BLaER1 (cell line): ENCODE measurements at regions not wholly inside any gene's neighbourhood (a gene's known extent, or its start where the extent isn't known, plus 50 kb on each side); places are given as distances from the start of the nearest gene placed in this dataset.

ENCODE experiments used
- H3K27ac ChIP-seq: shearing (Covaris generic); formaldehyde crosslinking; 2 replicates; pipeline ENCODE4 v1.8.1; 2022
- H3K27me3 ChIP-seq: shearing (Covaris generic); formaldehyde crosslinking; 2 replicates; pipeline ENCODE4 v1.8.1; 2022
- H3K36me3 ChIP-seq: shearing (Covaris generic); formaldehyde crosslinking; 2 replicates; pipeline ENCODE4 v1.8.1; 2022
- H3K4me1 ChIP-seq: shearing (Covaris generic); formaldehyde crosslinking; 2 replicates; pipeline ENCODE4 v1.8.1; 2022
- H3K4me2 ChIP-seq: shearing (Covaris generic); formaldehyde crosslinking; 2 replicates; pipeline ENCODE4 v1.8.1; 2022
- H3K4me3 ChIP-seq: shearing (Covaris generic); formaldehyde crosslinking; 2 replicates; pipeline ENCODE4 v1.8.1; 2022
- H3K9ac ChIP-seq: shearing (Covaris generic); formaldehyde crosslinking; 2 replicates; pipeline ENCODE4 v1.8.1; 2022
- H3K9me3 ChIP-seq: shearing (Covaris generic); formaldehyde crosslinking; 2 replicates; pipeline ENCODE4 v1.8.1; 2022
- H4K20me1 ChIP-seq: shearing (Covaris generic); formaldehyde crosslinking; 2 replicates; pipeline ENCODE4 v1.8.1; 2022
- Cebpa-rat ChIP-seq: shearing (Covaris generic); IDR thresholded peaks from 2 replicates; pipeline ENCODE4 v1.8.1; 2022

- Histone ChIP-seq H4K20me1 (no peaks in the 10 kb centered on the region), H3K27ac (no peak overlapping the region), H3K27me3 (no peaks in the 10 kb centered on the region), H3K9me3 (no peaks in the 10 kb centered on the region), H3K9ac (no peak overlapping the region), H3K36me3 (no peaks in the 10 kb centered on the region), H3K4me2 (no peak overlapping the region), H3K4me3 (no peak overlapping the region), H3K4me1 (no peaks in the 10 kb centered on the region)
- TF ChIP-seq Cebpa-rat, result no peak
These were observed 332.8 kb upstream of the ERCC4 start for GRCh38 chr16:13587181-13587580.

- H3K4me1 ChIP-seq, result no peaks in the 10 kb centered on the region
- H3K36me3 ChIP-seq, result no peaks in the 10 kb centered on the region
- H3K27me3 ChIP-seq, result no peaks in the 10 kb centered on the region
- no peaks in the 10 kb centered on the region for H3K9me3 ChIP-seq
- H3K9ac ChIP-seq, result no peak overlapping the region
- TF ChIP-seq Cebpa-rat, result no peak
- no peak overlapping the region for H3K27ac ChIP-seq
- H4K20me1 ChIP-seq, result no peaks in the 10 kb centered on the region
- no peak overlapping the region for H3K4me2 ChIP-seq
- H3K4me3 ChIP-seq, result no peak overlapping the region
These were observed 325.1 kb upstream of the ERCC4 start for GRCh38 chr16:13594823-13595222.

- no peak overlapping the region for H3K9ac ChIP-seq
- H3K36me3 ChIP-seq, result no peaks in the 10 kb centered on the region
- no peak for TF ChIP-seq Cebpa-rat
- no peaks in the 10 kb centered on the region for H3K27me3 ChIP-seq
- H3K4me1 ChIP-seq, result no peaks in the 10 kb centered on the region
- H3K4me3 ChIP-seq, result no peak overlapping the region
- H3K4me2 ChIP-seq, result no peak overlapping the region
- H3K27ac ChIP-seq, result no peak overlapping the region
- H3K9me3 ChIP-seq, result peaks cover 15% of the 10 kb centered on the region
- H4K20me1 ChIP-seq, result no peaks in the 10 kb centered on the region
These were observed 313.1 kb upstream of the ERCC4 start for GRCh38 chr16:13606804-13607203.

GRCh38 chr16:13607289-13607688 lies 312.7 kb upstream of the ERCC4 start:
- peaks cover 15% of the 10 kb centered on the region for H3K9me3 ChIP-seq
- H3K9ac ChIP-seq, result no peak overlapping the region
- H3K27me3 ChIP-seq, result no peaks in the 10 kb centered on the region
- H3K4me2 ChIP-seq, result no peak overlapping the region
- TF ChIP-seq Cebpa-rat, result no peak
- H3K36me3 ChIP-seq, result no peaks in the 10 kb centered on the region
- no peak overlapping the region for H3K27ac ChIP-seq
- no peaks in the 10 kb centered on the region for H4K20me1 ChIP-seq
- no peak overlapping the region for H3K4me3 ChIP-seq
- no peaks in the 10 kb centered on the region for H3K4me1 ChIP-seq

GRCh38 chr16:13611596-13611995 lies 308.4 kb upstream of the ERCC4 start:
- no peaks in the 10 kb centered on the region for H3K4me1 ChIP-seq
- H3K4me3 ChIP-seq, result no peak overlapping the region
- no peaks in the 10 kb centered on the region for H3K27me3 ChIP-seq
- H3K36me3 ChIP-seq, result no peaks in the 10 kb centered on the region
- H4K20me1 ChIP-seq, result no peaks in the 10 kb centered on the region
- H3K9me3 ChIP-seq, result peaks cover 9% of the 10 kb centered on the region; the same call in 1 of the 2 replicates
- no peak overlapping the region for H3K9ac ChIP-seq
- no peak for TF ChIP-seq Cebpa-rat
- no peak overlapping the region for H3K4me2 ChIP-seq
- no peak overlapping the region for H3K27ac ChIP-seq

- Histone ChIP-seq H3K9me3 (no peaks in the 10 kb centered on the region), H3K4me1 (no peaks in the 10 kb centered on the region)
- no peak for TF ChIP-seq Cebpa-rat
These were observed 307.3 kb upstream of the ERCC4 start for GRCh38 chr16:13612623-13613022.

GRCh38 chr16:13613165-13613564 lies 306.8 kb upstream of the ERCC4 start:
- Histone ChIP-seq H3K27ac (no peak overlapping the region), H3K36me3 (no peaks in the 10 kb centered on the region), H3K4me2 (no peak overlapping the region), H3K4me1 (no peaks in the 10 kb centered on the region), H3K4me3 (no peak overlapping the region), H3K9me3 (no peaks in the 10 kb centered on the region), H3K27me3 (no peaks in the 10 kb centered on the region), H4K20me1 (no peaks in the 10 kb centered on the region), H3K9ac (no peak overlapping the region)
- no peak for TF ChIP-seq Cebpa-rat

More at GRCh38 chr16:13612623-13613022, 307.3 kb upstream of the ERCC4 start:
- H3K36me3 ChIP-seq, result no peaks in the 10 kb centered on the region
- H3K27ac ChIP-seq, result no peak overlapping the region
- H3K27me3 ChIP-seq, result no peaks in the 10 kb centered on the region
- no peak overlapping the region for H3K9ac ChIP-seq
- no peaks in the 10 kb centered on the region for H4K20me1 ChIP-seq
- no peak overlapping the region for H3K4me3 ChIP-seq
- no peak overlapping the region for H3K4me2 ChIP-seq

- H3K4me3 ChIP-seq, result no peak overlapping the region
- no peaks in the 10 kb centered on the region for H3K27me3 ChIP-seq
- no peak overlapping the region for H3K4me2 ChIP-seq
- H4K20me1 ChIP-seq, result no peaks in the 10 kb centered on the region
- no peak overlapping the region for H3K9ac ChIP-seq
- H3K9me3 ChIP-seq, result no peaks in the 10 kb centered on the region
- no peak overlapping the region for H3K27ac ChIP-seq
- no peak for TF ChIP-seq Cebpa-rat
- H3K36me3 ChIP-seq, result no peaks in the 10 kb centered on the region
- H3K4me1 ChIP-seq, result no peaks in the 10 kb centered on the region
These were observed 298.3 kb upstream of the ERCC4 start for GRCh38 chr16:13621639-13622038.

GRCh38 chr16:13628156-13628555 lies 291.8 kb upstream of the ERCC4 start:
- H3K9ac ChIP-seq, result no peak overlapping the region
- H3K4me3 ChIP-seq, result no peak overlapping the region
- no peaks in the 10 kb centered on the region for H3K4me1 ChIP-seq
- no peak overlapping the region for H3K27ac ChIP-seq
- H4K20me1 ChIP-seq, result no peaks in the 10 kb centered on the region
- no peaks in the 10 kb centered on the region for H3K9me3 ChIP-seq
- no peaks in the 10 kb centered on the region for H3K36me3 ChIP-seq
- no peaks in the 10 kb centered on the region for H3K27me3 ChIP-seq
- TF ChIP-seq Cebpa-rat, result no peak
- H3K4me2 ChIP-seq, result no peak overlapping the region

- Histone ChIP-seq H3K9me3 (no peaks in the 10 kb centered on the region), H3K4me1 (0 out of 2 replicates have a peak, but pooled peaks cover under 1% of the 10 kb centered on the region), H3K27ac (no peak overlapping the region), H3K27me3 (no peaks in the 10 kb centered on the region), H3K36me3 (no peaks in the 10 kb centered on the region), H4K20me1 (no peaks in the 10 kb centered on the region), H3K4me3 (no peak overlapping the region), H3K9ac (no peak overlapping the region), H3K4me2 (no peak overlapping the region)
- no peak for TF ChIP-seq Cebpa-rat
These were observed 290.2 kb upstream of the ERCC4 start for GRCh38 chr16:13629704-13630103.

- H3K4me1 ChIP-seq, result 0 out of 2 replicates have a peak, but pooled peaks cover 5% of the 10 kb centered on the region
- H3K27me3 ChIP-seq, result no peaks in the 10 kb centered on the region
- H3K9me3 ChIP-seq, result no peaks in the 10 kb centered on the region
- H3K27ac ChIP-seq, result no peak overlapping the region
- TF ChIP-seq Cebpa-rat, result no peak
- H3K36me3 ChIP-seq, result no peaks in the 10 kb centered on the region
- H3K9ac ChIP-seq, result no peak overlapping the region
- H3K4me3 ChIP-seq, result no peak overlapping the region
- no peaks in the 10 kb centered on the region for H4K20me1 ChIP-seq
- H3K4me2 ChIP-seq, result no peak overlapping the region
These were observed 289.6 kb upstream of the ERCC4 start for GRCh38 chr16:13630374-13630773.
